ENCODE measurements at regions not wholly inside any gene's neighbourhood (a gene's known extent, or its start where the extent isn't known, plus 50 kb on each side); places are given as distances from the start of the nearest gene placed in this dataset.

- H3K4me3 ChIP-seq = no peak overlapping the region
- peak; percentile 72 for ATAC-seq
- Mint-ChIP-seq H3K4me3 (no peak overlapping the region), H3K4me1 (peaks cover 14% of the 10 kb centered on the region), H3K27me3 (ENCODE audit: insufficient read depth, low read depth, poor library complexity) (peaks cover 6% of the 10 kb centered on the region), H3K36me3 (ENCODE audit: low read depth) (no peaks in the 10 kb centered on the region), H3K27ac (no peak overlapping the region), H3K9me3 (no peaks in the 10 kb centered on the region)
- no peaks in the 10 kb centered on the region for H3K79me2 ChIP-seq (replicated peaks; ENCODE audit: insufficient read depth)
- DNase-seq (ENCODE audit: low spot score) = peak; percentile 32
- no peaks in the 10 kb centered on the region for H4K20me1 ChIP-seq (replicated peaks; ENCODE audit: insufficient read depth)
- TF ChIP-seq ZNF331 (CRISPR knock-in tag; IDR thresholded peaks at IDR 0.05; ENCODE audit: low read depth) (no peak), REST (IDR thresholded peaks at IDR 0.05; ENCODE audit: unreplicated experiment) (no peak), EZH2phosphoT487 (IDR thresholded peaks at IDR 0.05; ENCODE audit: unreplicated experiment) (no peak), CREB1 (CRISPR knock-in tag; IDR thresholded peaks at IDR 0.05; ENCODE audit: low read depth) (no peak), ZNF462 (CRISPR knock-in tag; IDR thresholded peaks at IDR 0.05) (no peak), EZH2 (IDR thresholded peaks at IDR 0.05; ENCODE audit: low read depth, unreplicated experiment) (no peak), JUNB (IDR thresholded peaks at IDR 0.05; ENCODE audit: unreplicated experiment) (no peak), STAT1 (IDR thresholded peaks at IDR 0.05; ENCODE audit: unreplicated experiment) (no peak), NANOG (IDR thresholded peaks at IDR 0.05; ENCODE audit: borderline replicate concordance) (no peak), ETS1 (IDR thresholded peaks at IDR 0.05) (no peak), POLR2AphosphoS5 (IDR thresholded peaks at IDR 0.05; ENCODE audit: low read depth) (no peak), CTCF (conservative IDR thresholded peaks at IDR 0.05; ENCODE audit: low read depth in 2 of 2) (no peak), ZNF114 (CRISPR knock-in tag; IDR thresholded peaks at IDR 0.05) (no peak)
- no peak overlapping the region for H3K4me2 ChIP-seq
- H3K4me1 ChIP-seq (ENCODE audit: insufficient read depth) = no peaks in the 10 kb centered on the region; the same call in 1 of the 2 replicates
- H3K9me2 ChIP-seq (ENCODE audit: insufficient read depth) = 0 out of 2 replicates have a peak, but pooled peaks cover 2% of the 10 kb centered on the region
- H3F3A ChIP-seq (replicated peaks; ENCODE audit: low read depth) = no peaks in the 10 kb centered on the region
- H3K36me3 ChIP-seq (ENCODE audit: insufficient read depth) = no peaks in the 10 kb centered on the region
- peak overlapping the region; percentile 95; the same call in 1 of the 2 replicates for H2AFZ ChIP-seq
- H3K27ac ChIP-seq (ENCODE audit: low read depth) = no peak overlapping the region
- H3K27me3 ChIP-seq (ENCODE audit: insufficient read depth) = no peaks in the 10 kb centered on the region
Measured at GRCh38 chr16:54370278-54371040, 83.9 kb upstream of the IRX3 start.
